GM12878 (cell line): ENCODE measurements at regions not wholly inside any gene's neighbourhood (a gene's known extent, or its start where the extent isn't known, plus 50 kb on each side); places are given as distances from the start of the nearest gene placed in this dataset.

ENCODE experiments used
- ATAC-seq: fragments of 200-7000 bp; cut with Tn5 transposase; 3 replicates; pipeline ENCODE4 v1.9.1; 2020; ENCODE audit warnings: mild to moderate bottlenecking, moderate library complexity
- BruUV-seq: library from RNA; stranded (reverse); fragments of 400-500 nt; replicated peaks from 2 replicates; lab custom pipeline; 2021; lab: Mats Ljungman, UMichigan
- CTCF ChIA-PET: fragments of 300-600 bp; sonication (Branson Sonifier 250); formaldehyde crosslinking; extraction: SDS; loops from one replicate; lab custom pipeline; 2021; ENCODE audit warnings: inconsistent platforms; lab: Yijun Ruan, JAX
- POLR2A ChIA-PET: fragments of 350-600 bp; formaldehyde crosslinking; extraction: SDS; loops from one replicate; lab custom pipeline; 2021; ENCODE audit warnings: inconsistent platforms; lab: Charles Lee
- RAD21 ChIA-PET: fragments of 300-600 bp; sonication (Branson Sonifier 250); formaldehyde crosslinking; loops from one replicate; lab custom pipeline; 2023; ENCODE audit warnings: antibody characterized with exemption; ENCODE audit not compliant: unreplicated experiment; lab: Charles Lee
- SMC1A ChIA-PET: fragments of 300-600 bp; sonication (Branson Sonifier 250); formaldehyde crosslinking; loops from one replicate; lab custom pipeline; 2023; ENCODE audit not compliant: unreplicated experiment, uncharacterized antibody; lab: Charles Lee
- DNase-seq: peaks from one replicate; pipeline ENCODE4 v3.0.0-alpha.2; 2011; ENCODE audit warnings: low read depth, low spot score
- FAIRE-seq: peaks from 3 replicates; lab custom pipeline; 2011; peaks lifted over from hg19 to GRCh38; lab: Jason Lieb, UNC
- H2AFZ ChIP-seq: 2 replicates; pipeline ENCODE4 v1.6.0; 2011; ENCODE audit warnings: low read depth, low read length, control low read depth; ENCODE audit not compliant: control insufficient read depth
- H3K27ac ChIP-seq: 2 replicates; pipeline ENCODE4 v1.5.1; 2011; ENCODE audit warnings: control low read depth; ENCODE audit not compliant: control insufficient read depth, insufficient read depth
- H3K27me3 ChIP-seq, 2 experiments: replicated peaks in 1 of 2; 2 replicates each; pipeline versions ENCODE4 v1.6.0 to v1.6.1; 2011; ENCODE audit warnings: low read length in 1 of 2; ENCODE audit not compliant: control insufficient read depth in 2 of 2, insufficient read depth in 2 of 2
- H3K36me3 ChIP-seq, 2 experiments: 2 replicates each; pipeline ENCODE4 v1.5.1; 2011; ENCODE audit warnings: low read length in 1 of 2; ENCODE audit not compliant: control insufficient read depth in 2 of 2, insufficient read depth in 2 of 2
- H3K4me1 ChIP-seq: 2 replicates; pipeline ENCODE4 v1.6.1; 2011; ENCODE audit warnings: mild to moderate bottlenecking, low read length, moderate library complexity, mixed read lengths; ENCODE audit not compliant: control insufficient read depth, insufficient read depth
- H3K4me2 ChIP-seq: 2 replicates; pipeline ENCODE4 v1.6.0; 2011; ENCODE audit warnings: control low read depth; ENCODE audit not compliant: control insufficient read depth, insufficient read depth
- H3K4me3 ChIP-seq: fragments of 200-600 bp; sonication (generic); 2 replicates; pipeline ENCODE4 v1.5.1; 2016
- H3K79me2 ChIP-seq: 2 replicates; pipeline ENCODE4 v1.6.0; 2011; ENCODE audit warnings: low read length; ENCODE audit not compliant: control insufficient read depth, insufficient read depth
- H3K9ac ChIP-seq: 2 replicates; pipeline ENCODE4 v1.8.0; 2011; ENCODE audit warnings: low read length, control low read depth, mixed read lengths; ENCODE audit not compliant: control insufficient read depth, insufficient read depth
- H3K9me3 ChIP-seq: replicated peaks from 3 replicates; pipeline ENCODE4 v1.5.1; 2011; ENCODE audit warnings: mild to moderate bottlenecking, low read length; ENCODE audit not compliant: control insufficient read depth, insufficient read depth
- H4K20me1 ChIP-seq: 2 replicates; pipeline ENCODE4 v1.6.0; 2011; ENCODE audit not compliant: control insufficient read depth, insufficient read depth
- ATF7 ChIP-seq: fragments of 450-650 bp; IDR thresholded peaks from 2 replicates; pipeline ENCODE4 v1.6.1; 2016; ENCODE audit warnings: low read depth, mild to moderate bottlenecking
- CBFB ChIP-seq: IDR thresholded peaks from 2 replicates; pipeline ENCODE4 v1.6.1; 2016; ENCODE audit warnings: antibody characterized with exemption, low read depth
- GABPA ChIP-seq: IDR thresholded peaks from 2 replicates; pipeline ENCODE4 v1.6.1; 2014; ENCODE audit warnings: antibody characterized with exemption, low read depth, mild to moderate bottlenecking, inconsistent platforms
- HDAC2 ChIP-seq: fragments of 200-600 bp; sonication (generic); IDR thresholded peaks from 2 replicates; pipeline ENCODE4 v1.6.1; 2017
- HDAC6 ChIP-seq: fragments of 200-600 bp; sonication (generic); IDR thresholded peaks from one replicate; pipeline ENCODE4 v1.8.0; 2017; ENCODE audit warnings: antibody characterized with exemption; ENCODE audit not compliant: unreplicated experiment
- IRF4 ChIP-seq: IDR thresholded peaks from 2 replicates; pipeline ENCODE4 v1.6.1; 2011; ENCODE audit warnings: low read depth, low read length
- NR2C1 ChIP-seq: fragments of 450-650 bp; IDR thresholded peaks from 2 replicates; pipeline ENCODE4 v1.6.1; 2017; ENCODE audit warnings: antibody characterized with exemption, mild to moderate bottlenecking, moderate library complexity
- RUNX3 ChIP-seq: IDR thresholded peaks from 2 replicates; pipeline ENCODE4 v1.6.1; 2012; ENCODE audit warnings: low read length, inconsistent platforms
- SPI1 ChIP-seq: IDR thresholded peaks from 2 replicates; pipeline ENCODE4 v1.6.1; 2011; ENCODE audit warnings: low read depth, mild to moderate bottlenecking, low read length, moderate library complexity, borderline replicate concordance; ENCODE audit not compliant: insufficient read depth
- ZNF207 ChIP-seq: fragments of 450-650 bp; IDR thresholded peaks from 2 replicates; pipeline ENCODE4 v1.6.1; 2014; ENCODE audit warnings: antibody characterized with exemption, mild to moderate bottlenecking, borderline replicate concordance
- in situ Hi-C: fragments of 300-500 bp; cut with MboI; formaldehyde crosslinking; loops from 9 replicates; pipeline ENCODE4 v1.14.3; 2018; ENCODE audit warnings: mixed read lengths
- intact Hi-C: fragments of 100-400 bp; cut with micrococcal nuclease; formaldehyde crosslinking; loops from one replicate; pipeline ENCODE4 v1.14.2; 2022; ENCODE audit not compliant: unreplicated experiment
- TF ChIP-seq, protein P1 (sequence below): IDR thresholded peaks from 2 replicates; pipeline ENCODE4 v1.6.1; 2011; ENCODE audit warnings: borderline replicate concordance, low read depth, mild to moderate bottlenecking, moderate library complexity, mixed read lengths, low read length; ENCODE audit not compliant: insufficient read depth; ENCODE audit errors: extremely low read length
- TF ChIP-seq, protein P2 (sequence below): IDR thresholded peaks from 2 replicates; pipeline ENCODE4 v1.6.1; 2011; ENCODE audit warnings: low read depth, low read length, improper control_type of control experiment, borderline replicate concordance
- TF ChIP-seq, protein P3 (sequence below): IDR thresholded peaks from 2 replicates; pipeline ENCODE4 v1.6.1; 2012; ENCODE audit warnings: mild to moderate bottlenecking, low read depth, low read length
- TF ChIP-seq, protein P4 (sequence below): fragments of 150-350 bp; IDR thresholded peaks from 2 replicates; pipeline ENCODE4 v1.6.1; 2014; ENCODE audit warnings: mild to moderate bottlenecking, low read depth, low read length
- TF ChIP-seq, protein P5 (sequence below): fragments of 450-650 bp; IDR thresholded peaks from 2 replicates; pipeline ENCODE4 v1.6.1; 2017; ENCODE audit warnings: mild to moderate bottlenecking
- TF ChIP-seq, protein P6 (sequence below): IDR thresholded peaks from 2 replicates; pipeline ENCODE4 v1.6.1; 2011; ENCODE audit warnings: low read depth, mild to moderate bottlenecking, low read length, moderate library complexity, borderline replicate concordance; ENCODE audit errors: extremely low read depth

DNA sequence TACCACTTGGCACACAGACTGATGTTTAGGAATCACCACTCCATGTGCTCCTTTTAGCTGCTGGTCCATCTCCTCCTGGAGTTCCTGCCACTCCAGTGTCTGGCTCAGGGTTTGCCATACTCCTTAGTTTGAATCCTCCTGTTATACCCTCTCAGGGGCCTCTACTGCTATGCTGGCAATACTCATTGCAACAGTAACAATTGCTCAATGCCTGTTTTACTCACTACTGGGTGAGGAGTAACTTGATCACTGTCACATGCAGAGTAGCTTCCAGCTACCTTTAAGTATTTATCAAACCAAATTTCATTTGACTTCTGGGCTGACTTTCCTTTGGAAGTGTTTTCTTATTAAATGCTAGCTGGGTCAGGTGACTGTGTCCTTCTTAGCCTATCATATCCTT lies 107.2 kb upstream of the WLS start:
- Histone ChIP-seq H3K36me3 (no peaks in the 10 kb centered on the region), H3K27me3 (no peaks in the 10 kb centered on the region), H3K79me2 (no peaks in the 10 kb centered on the region), H2AFZ (no peak overlapping the region), H4K20me1 (no peaks in the 10 kb centered on the region), H3K9ac (no peak overlapping the region)
- DNase-seq = no peak
- in situ Hi-C loops = no loop called here
- intact Hi-C loops = no loop called here
- SMC1A ChIA-PET = interaction anchor here (0.7 to 1.2 kb wide), 4 partner anchors 25 to 222 kb away, joined by 3 read pairs; no protein-coding TSS in a partner anchor
- TF ChIP-seq, protein P1, sequence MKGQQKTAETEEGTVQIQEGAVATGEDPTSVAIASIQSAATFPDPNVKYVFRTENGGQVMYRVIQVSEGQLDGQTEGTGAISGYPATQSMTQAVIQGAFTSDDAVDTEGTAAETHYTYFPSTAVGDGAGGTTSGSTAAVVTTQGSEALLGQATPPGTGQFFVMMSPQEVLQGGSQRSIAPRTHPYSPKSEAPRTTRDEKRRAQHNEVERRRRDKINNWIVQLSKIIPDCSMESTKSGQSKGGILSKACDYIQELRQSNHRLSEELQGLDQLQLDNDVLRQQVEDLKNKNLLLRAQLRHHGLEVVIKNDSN = no peak
- TF ChIP-seq, protein P2, sequence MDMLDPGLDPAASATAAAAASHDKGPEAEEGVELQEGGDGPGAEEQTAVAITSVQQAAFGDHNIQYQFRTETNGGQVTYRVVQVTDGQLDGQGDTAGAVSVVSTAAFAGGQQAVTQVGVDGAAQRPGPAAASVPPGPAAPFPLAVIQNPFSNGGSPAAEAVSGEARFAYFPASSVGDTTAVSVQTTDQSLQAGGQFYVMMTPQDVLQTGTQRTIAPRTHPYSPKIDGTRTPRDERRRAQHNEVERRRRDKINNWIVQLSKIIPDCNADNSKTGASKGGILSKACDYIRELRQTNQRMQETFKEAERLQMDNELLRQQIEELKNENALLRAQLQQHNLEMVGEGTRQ = no peak
- TF ChIP-seq, protein P3, sequence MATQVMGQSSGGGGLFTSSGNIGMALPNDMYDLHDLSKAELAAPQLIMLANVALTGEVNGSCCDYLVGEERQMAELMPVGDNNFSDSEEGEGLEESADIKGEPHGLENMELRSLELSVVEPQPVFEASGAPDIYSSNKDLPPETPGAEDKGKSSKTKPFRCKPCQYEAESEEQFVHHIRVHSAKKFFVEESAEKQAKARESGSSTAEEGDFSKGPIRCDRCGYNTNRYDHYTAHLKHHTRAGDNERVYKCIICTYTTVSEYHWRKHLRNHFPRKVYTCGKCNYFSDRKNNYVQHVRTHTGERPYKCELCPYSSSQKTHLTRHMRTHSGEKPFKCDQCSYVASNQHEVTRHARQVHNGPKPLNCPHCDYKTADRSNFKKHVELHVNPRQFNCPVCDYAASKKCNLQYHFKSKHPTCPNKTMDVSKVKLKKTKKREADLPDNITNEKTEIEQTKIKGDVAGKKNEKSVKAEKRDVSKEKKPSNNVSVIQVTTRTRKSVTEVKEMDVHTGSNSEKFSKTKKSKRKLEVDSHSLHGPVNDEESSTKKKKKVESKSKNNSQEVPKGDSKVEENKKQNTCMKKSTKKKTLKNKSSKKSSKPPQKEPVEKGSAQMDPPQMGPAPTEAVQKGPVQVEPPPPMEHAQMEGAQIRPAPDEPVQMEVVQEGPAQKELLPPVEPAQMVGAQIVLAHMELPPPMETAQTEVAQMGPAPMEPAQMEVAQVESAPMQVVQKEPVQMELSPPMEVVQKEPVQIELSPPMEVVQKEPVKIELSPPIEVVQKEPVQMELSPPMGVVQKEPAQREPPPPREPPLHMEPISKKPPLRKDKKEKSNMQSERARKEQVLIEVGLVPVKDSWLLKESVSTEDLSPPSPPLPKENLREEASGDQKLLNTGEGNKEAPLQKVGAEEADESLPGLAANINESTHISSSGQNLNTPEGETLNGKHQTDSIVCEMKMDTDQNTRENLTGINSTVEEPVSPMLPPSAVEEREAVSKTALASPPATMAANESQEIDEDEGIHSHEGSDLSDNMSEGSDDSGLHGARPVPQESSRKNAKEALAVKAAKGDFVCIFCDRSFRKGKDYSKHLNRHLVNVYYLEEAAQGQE = no peak
- TF ChIP-seq, protein P4, sequence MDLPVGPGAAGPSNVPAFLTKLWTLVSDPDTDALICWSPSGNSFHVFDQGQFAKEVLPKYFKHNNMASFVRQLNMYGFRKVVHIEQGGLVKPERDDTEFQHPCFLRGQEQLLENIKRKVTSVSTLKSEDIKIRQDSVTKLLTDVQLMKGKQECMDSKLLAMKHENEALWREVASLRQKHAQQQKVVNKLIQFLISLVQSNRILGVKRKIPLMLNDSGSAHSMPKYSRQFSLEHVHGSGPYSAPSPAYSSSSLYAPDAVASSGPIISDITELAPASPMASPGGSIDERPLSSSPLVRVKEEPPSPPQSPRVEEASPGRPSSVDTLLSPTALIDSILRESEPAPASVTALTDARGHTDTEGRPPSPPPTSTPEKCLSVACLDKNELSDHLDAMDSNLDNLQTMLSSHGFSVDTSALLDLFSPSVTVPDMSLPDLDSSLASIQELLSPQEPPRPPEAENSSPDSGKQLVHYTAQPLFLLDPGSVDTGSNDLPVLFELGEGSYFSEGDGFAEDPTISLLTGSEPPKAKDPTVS = no peak
- TF ChIP-seq RUNX3 = no peak
- no peak for TF ChIP-seq HDAC2
- no peak for TF ChIP-seq GABPA
- TF ChIP-seq IRF4 = no peak
- TF ChIP-seq, protein P5, sequence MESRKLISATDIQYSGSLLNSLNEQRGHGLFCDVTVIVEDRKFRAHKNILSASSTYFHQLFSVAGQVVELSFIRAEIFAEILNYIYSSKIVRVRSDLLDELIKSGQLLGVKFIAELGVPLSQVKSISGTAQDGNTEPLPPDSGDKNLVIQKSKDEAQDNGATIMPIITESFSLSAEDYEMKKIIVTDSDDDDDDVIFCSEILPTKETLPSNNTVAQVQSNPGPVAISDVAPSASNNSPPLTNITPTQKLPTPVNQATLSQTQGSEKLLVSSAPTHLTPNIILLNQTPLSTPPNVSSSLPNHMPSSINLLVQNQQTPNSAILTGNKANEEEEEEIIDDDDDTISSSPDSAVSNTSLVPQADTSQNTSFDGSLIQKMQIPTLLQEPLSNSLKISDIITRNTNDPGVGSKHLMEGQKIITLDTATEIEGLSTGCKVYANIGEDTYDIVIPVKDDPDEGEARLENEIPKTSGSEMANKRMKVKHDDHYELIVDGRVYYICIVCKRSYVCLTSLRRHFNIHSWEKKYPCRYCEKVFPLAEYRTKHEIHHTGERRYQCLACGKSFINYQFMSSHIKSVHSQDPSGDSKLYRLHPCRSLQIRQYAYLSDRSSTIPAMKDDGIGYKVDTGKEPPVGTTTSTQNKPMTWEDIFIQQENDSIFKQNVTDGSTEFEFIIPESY = no peak
- TF ChIP-seq CBFB = no peak
- TF ChIP-seq HDAC6 = no peak
- TF ChIP-seq, protein P6, sequence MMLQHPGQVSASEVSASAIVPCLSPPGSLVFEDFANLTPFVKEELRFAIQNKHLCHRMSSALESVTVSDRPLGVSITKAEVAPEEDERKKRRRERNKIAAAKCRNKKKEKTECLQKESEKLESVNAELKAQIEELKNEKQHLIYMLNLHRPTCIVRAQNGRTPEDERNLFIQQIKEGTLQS = no peak
- TF ChIP-seq NR2C1 = no peak
- no peak for TF ChIP-seq ATF7
- no peak for TF ChIP-seq ZNF207
- no peak for TF ChIP-seq SPI1
- TF ChIP-seq, all 136 proteins: peak for 0
- Histone ChIP-seq H3K4me1 (no peaks in the 10 kb centered on the region), H3K9me3 (no peaks in the 10 kb centered on the region), H3K27ac (no peak overlapping the region), H3K4me2 (no peak overlapping the region), H3K4me3 (no peak overlapping the region)
- ChIA-PET CTCF (interaction anchor here (1.6 to 5.2 kb wide), 2 partner anchors 219 to 222 kb away, joined by 9 to 38 read pairs; no protein-coding TSS in a partner anchor), POLR2A (no interaction called here), RAD21 (interaction anchor here (9.4 kb wide), 1 partner anchor 220 kb away, joined by 125 read pairs; no protein-coding TSS in a partner anchor)
- no TSS peak for BruUV-seq
- FAIRE-seq = no peak
- no peak for ATAC-seq
